Transverse colon (tissue), 4 donors: ENCODE measurements at regions not wholly inside any gene's neighbourhood (a gene's known extent, or its start where the extent isn't known, plus 50 kb on each side); places are given as distances from the start of the nearest gene placed in this dataset.

Experiments
- CTCF ChIP-seq, 5 experiments: fragments of 200-600 bp in 3 of 5; fragments of 450-650 bp in 2 of 5; sonication (generic) in 3 of 5; IDR thresholded peaks; 1 replicate in 2 of 5; 2 replicates in 3 of 5; pipeline ENCODE4 v1.5.1; 2016 to 2017; ENCODE audit warnings: antibody characterized with exemption in 5 of 5, inconsistent platforms in 3 of 5, mild to moderate bottlenecking in 2 of 5, moderate library complexity in 1 of 5
- EP300 ChIP-seq: sonication (generic); formaldehyde crosslinking; IDR thresholded peaks from one replicate; pipeline ENCODE4 v1.6.1; 2017; ENCODE audit warnings: antibody characterized with exemption, low read depth
- POLR2A ChIP-seq: fragments of 450-650 bp; IDR thresholded peaks from one replicate; pipeline ENCODE4 v1.6.1; 2016; ENCODE audit warnings: antibody characterized with exemption, mild to moderate bottlenecking, moderate library complexity
- POLR2AphosphoS5 ChIP-seq, 3 donors: sonication (generic); formaldehyde crosslinking; IDR thresholded peaks; one replicate each; pipeline ENCODE4 v1.6.1; 2016; ENCODE audit warnings: antibody characterized with exemption in 3 of 3

- TF ChIP-seq EP300 = no peak
- TF ChIP-seq CTCF (IDR thresholded peaks at IDR 0.05) = no peak
- TF ChIP-seq POLR2AphosphoS5 (IDR thresholded peaks at IDR 0.05) = no peak
- TF ChIP-seq POLR2A = no peak
Observed at GRCh38 chr4:31015123-31015522, 295.0 kb downstream of the PCDH7 start.
